Calu3 (cell line): ENCODE measurements at regions not wholly inside any gene's neighbourhood (a gene's known extent, or its start where the extent isn't known, plus 50 kb on each side); places are given as distances from the start of the nearest gene placed in this dataset.

Experiments used
- BruUV-seq: library from RNA; stranded (reverse); fragments of 400-500 nt; replicated peaks from 2 replicates; lab custom pipeline; 2021; lab: Mats Ljungman, UMichigan
- CTCF ChIA-PET: fragments of 300-600 bp; sonication (Branson Sonifier 250); formaldehyde crosslinking; loops from one replicate; lab custom pipeline; 2022; ENCODE audit warnings: antibody characterized with exemption; lab: Charles Lee
- DNase-seq: peaks from one replicate; pipeline ENCODE4 v3.0.0; 2022
- H3K27ac Mint-ChIP-seq: one replicate; pipeline ENCODE4 v1.8.0; 2022; ENCODE audit warnings: mixed read lengths; ENCODE audit not compliant: unreplicated experiment
- H3K27me3 Mint-ChIP-seq: one replicate; pipeline ENCODE4 v1.8.0; 2022; ENCODE audit warnings: mixed read lengths; ENCODE audit not compliant: unreplicated experiment
- H3K36me3 Mint-ChIP-seq: one replicate; pipeline ENCODE4 v1.8.0; 2022; ENCODE audit warnings: mild to moderate bottlenecking, moderate library complexity, mixed read lengths; ENCODE audit not compliant: insufficient read depth, unreplicated experiment
- H3K4me1 Mint-ChIP-seq: one replicate; pipeline ENCODE4 v1.8.0; 2022; ENCODE audit warnings: mild to moderate bottlenecking, low read depth, mixed read lengths; ENCODE audit not compliant: unreplicated experiment
- H3K4me3 Mint-ChIP-seq: one replicate; pipeline ENCODE4 v1.8.0; 2022; ENCODE audit warnings: mild to moderate bottlenecking, low read depth, moderate library complexity, mixed read lengths; ENCODE audit not compliant: unreplicated experiment
- H3K9me3 Mint-ChIP-seq: one replicate; pipeline ENCODE4 v1.8.0; 2022; ENCODE audit warnings: low read depth, mixed read lengths; ENCODE audit not compliant: unreplicated experiment
- CTCF ChIP-seq: fragments of 200-600 bp; IDR thresholded peaks from one replicate; pipeline ENCODE4 v1.8.0; 2022; ENCODE audit warnings: antibody characterized with exemption; ENCODE audit not compliant: unreplicated experiment
- intact Hi-C: fragments of 100-400 bp; cut with micrococcal nuclease; formaldehyde crosslinking; loops from one replicate; pipeline ENCODE4 v1.10.0; 2022; ENCODE audit not compliant: unreplicated experiment

- intact Hi-C loops, result loop anchor here (10.0 kb wide), 1 partner anchor 55 kb away; the partner anchor contains the start of gene IFNGR1
- no peak overlapping the region for H3K27ac Mint-ChIP-seq
- BruUV-seq, result no TSS peak
These were observed 50.2 kb upstream of the IFNGR1 start for GRCh38 chr6:137269347-137269746.

More at GRCh38 chr6:137269347-137269746, 50.2 kb upstream of the IFNGR1 start:
- no peak for DNase-seq
- CTCF ChIA-PET, result no interaction called here
- no peak for TF ChIP-seq CTCF
- H3K4me3 Mint-ChIP-seq, result no peak overlapping the region
- no peaks in the 10 kb centered on the region for H3K27me3 Mint-ChIP-seq
- H3K9me3 Mint-ChIP-seq, result no peaks in the 10 kb centered on the region
- H3K4me1 Mint-ChIP-seq, result peaks cover 18% of the 10 kb centered on the region
- H3K36me3 Mint-ChIP-seq, result no peaks in the 10 kb centered on the region
